Left renal cortex interstitium (tissue), 4 donors: ENCODE measurements at regions not wholly inside any gene's neighbourhood (a gene's known extent, or its start where the extent isn't known, plus 50 kb on each side); places are given as distances from the start of the nearest gene placed in this dataset.

Experiments used
- DNase-seq, 4 donors: peaks; one replicate each; pipeline ENCODE4 v3.0.0-alpha.2; 2013; ENCODE audit warnings: low read depth in 4 of 4, low spot score in 2 of 4, missing footprints in 1 of 4

DNA sequence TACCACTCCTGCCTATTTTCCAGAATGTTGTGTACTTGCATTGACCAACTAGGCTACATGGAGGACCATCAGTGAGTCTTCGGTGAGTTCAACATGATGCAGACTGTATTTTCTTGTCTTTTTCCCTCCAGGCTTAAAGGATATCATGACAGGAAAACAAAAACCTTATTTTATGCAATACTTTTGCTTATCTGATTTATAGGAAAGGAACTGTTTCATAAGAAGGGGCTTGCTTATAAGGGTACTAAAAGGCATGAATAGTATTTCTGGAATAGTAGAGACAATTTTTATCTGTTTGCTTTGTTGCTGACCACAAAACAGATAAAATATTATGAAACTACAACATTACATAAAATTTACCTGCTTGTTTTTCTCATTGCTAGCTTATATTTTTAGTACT, 374.7 kb downstream of the KLF5 start:
- no peak for DNase-seq

DNA sequence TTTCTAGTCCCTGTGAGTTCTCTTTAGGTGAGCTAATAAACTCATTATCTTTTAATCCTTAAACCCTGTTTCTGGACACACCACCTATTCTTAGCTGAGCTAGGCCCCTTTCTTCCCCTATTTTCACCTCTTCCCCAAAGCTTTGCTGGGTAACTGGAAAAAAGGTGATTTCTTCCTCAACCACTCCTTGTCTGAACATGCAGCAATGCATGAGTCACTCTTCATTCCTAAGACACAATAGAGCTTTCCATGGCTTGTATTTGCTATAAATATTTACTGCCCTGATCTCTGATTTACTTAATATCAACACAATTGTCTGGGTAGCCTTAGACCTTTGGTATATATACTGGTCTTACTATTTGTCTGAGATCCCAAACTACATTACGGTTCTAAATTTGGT, 370.9 kb downstream of the KLF5 start:
- no peak for DNase-seq

- no peak for DNase-seq
These were observed 369.9 kb downstream of the KLF5 start for GRCh38 chr13:73428706-73429105.

- no peak for DNase-seq
These were observed 369.3 kb downstream of the KLF5 start for GRCh38 chr13:73428137-73428536.

- DNase-seq: no peak
These were observed 364.2 kb downstream of the KLF5 start for GRCh38 chr13:73422973-73423372.

GRCh38 chr13:73421310-73421912, 362.6 kb downstream of the KLF5 start:
- DNase-seq: no peak

- DNase-seq: no peak
These were observed 360.4 kb downstream of the KLF5 start for GRCh38 chr13:73419186-73419585.

- no peak for DNase-seq
These were observed 358.3 kb downstream of the KLF5 start for GRCh38 chr13:73417012-73417615.

DNA sequence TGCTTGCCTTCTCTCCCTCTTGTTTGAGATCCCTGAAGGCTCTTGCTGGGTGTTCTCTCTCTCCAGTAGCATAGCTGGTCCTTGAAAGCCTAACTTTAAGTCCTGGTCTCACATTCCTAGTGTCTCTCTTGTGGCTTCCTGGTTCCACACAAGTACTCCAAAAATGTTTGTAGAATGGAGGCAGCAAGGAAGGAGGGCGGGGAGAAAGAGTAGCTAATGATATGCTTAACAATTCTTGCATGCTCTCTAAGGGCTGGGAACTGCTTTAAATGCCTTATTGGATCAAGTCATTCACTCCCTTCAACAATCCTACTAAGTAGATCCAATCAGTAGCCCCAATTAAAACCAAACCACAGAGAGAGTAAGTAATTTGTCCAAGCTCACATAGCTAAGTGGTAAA, 357.3 kb downstream of the KLF5 start:
- no peak for DNase-seq

GRCh38 chr13:73413656-73414055, 354.9 kb downstream of the KLF5 start:
- no peak for DNase-seq

DNA sequence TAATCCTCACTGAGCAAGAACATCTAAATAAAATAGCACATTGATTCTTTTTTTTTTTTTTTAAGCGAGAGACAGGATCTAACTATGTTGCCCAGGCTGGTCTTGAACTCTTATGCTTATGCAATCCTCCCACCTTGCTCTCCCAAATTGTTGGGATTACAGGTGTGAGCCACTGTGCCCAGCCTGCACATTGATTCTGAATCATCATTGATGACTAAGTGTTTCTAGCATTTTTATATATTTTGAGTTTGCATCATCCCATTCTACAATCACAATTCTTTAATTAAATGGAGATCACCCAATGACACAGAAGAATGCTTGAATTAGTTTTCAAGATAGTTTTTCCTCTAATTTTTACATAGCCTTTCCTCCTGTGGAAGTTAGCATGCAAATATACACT, 354.1 kb downstream of the KLF5 start:
- no peak for DNase-seq

DNA sequence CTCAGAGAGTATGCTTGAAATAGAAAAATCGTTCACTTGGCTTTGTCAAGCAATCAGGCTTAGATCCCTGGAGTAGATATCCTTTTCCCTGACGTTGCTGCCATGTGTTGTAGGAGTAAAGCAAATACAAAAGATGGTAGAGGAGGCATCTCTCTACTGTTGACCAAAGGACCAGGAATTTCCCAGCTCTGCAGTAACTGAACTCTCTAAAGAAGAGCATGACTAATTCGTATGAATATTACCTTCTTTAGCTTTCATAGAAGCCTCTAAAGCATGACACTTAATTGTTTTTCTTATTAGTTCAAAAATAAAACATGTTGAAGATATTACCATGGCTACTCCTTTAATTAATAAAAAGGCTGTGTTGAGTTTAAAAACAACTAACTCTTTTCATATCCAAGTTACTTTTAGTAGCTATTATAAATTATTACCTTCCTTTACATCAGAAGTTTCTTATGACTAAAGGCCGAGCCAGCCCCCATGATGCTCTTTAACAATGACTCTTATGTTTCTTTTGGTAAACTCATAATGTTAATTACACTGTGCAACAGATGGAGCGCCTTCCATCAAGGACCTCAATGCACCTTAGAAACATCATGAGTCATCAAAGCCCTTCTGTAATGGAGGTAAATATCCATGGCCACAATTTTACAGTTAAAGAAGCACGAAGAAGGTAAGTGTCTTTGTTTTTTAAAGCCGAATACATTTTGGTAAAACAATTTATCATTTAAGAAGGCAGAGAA, 352.4 kb downstream of the KLF5 start:
- no peak for DNase-seq

DNA sequence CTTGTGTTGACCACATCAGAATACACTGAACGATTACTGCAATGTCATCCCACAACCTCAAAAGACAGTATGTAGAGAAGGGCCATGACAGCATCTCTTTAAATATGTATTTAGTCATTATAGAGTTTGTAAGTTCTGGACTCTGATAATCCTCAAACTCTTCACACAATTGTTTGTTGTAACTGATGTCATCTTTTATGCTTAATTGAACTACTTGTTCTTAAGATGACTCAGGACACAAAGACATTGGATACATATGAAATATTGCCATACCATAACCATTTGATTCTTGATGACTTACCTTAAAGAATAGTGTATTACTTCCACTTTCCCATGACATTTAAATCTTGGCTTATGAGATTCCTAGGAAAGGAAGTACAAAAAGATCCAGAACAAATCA, 347.6 kb downstream of the KLF5 start:
- DNase-seq: no peak

DNA sequence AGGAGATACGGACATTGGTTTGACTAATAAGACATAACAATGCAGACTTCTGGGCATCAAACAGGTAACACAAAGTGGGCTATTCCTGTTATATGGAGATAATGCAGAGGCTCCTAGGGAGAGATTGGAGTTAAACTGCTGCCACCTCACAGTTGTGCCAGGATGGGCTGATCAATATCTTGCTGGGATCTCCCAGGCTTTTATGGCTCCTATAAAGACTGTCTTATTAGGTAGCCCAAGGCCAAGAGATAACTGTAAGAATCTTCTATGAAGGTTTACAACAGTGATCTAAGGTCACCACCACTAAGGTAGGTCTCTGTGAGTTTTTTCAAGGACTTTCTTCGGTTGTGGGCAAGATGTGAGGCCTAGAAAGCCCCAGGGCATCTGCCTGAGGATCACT, 345.8 kb downstream of the KLF5 start:
- DNase-seq: no peak

DNA sequence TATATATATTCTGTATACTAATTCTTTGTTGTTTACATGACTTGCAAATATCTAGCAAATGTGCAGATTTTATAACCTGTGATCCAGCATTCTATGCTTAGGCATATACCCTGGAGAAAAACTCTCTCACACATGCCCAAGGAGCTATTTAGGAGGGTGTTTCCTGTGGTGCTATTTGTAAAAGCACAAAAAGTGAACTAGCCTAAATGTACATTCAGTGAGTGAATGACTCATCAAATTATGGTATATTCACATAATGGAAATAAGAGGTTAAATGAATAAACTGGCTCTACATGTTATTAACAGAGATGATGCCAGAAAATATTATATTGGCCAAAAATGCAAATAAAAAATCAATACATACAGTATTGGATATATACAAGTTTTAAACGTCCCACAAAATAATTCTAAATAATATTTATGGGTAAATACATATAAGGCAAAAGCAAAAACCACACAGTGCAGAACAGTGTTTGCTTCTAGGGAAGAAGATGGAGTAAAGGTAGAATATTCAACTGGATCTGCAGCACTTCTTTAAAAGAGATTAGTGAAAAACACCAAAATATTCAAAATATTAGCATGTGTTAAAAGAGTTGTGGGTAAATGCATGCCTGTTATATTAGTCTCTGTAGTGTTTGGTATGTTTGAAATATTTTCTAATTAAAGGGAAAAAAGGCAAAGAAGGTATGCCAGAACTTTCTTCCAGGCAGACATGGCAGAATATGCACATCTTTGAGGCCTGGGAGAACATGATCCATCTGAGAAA, 344.7 kb downstream of the KLF5 start:
- no peak for DNase-seq

GRCh38 chr13:73401769-73402168, 343.0 kb downstream of the KLF5 start:
- DNase-seq: no peak

DNA sequence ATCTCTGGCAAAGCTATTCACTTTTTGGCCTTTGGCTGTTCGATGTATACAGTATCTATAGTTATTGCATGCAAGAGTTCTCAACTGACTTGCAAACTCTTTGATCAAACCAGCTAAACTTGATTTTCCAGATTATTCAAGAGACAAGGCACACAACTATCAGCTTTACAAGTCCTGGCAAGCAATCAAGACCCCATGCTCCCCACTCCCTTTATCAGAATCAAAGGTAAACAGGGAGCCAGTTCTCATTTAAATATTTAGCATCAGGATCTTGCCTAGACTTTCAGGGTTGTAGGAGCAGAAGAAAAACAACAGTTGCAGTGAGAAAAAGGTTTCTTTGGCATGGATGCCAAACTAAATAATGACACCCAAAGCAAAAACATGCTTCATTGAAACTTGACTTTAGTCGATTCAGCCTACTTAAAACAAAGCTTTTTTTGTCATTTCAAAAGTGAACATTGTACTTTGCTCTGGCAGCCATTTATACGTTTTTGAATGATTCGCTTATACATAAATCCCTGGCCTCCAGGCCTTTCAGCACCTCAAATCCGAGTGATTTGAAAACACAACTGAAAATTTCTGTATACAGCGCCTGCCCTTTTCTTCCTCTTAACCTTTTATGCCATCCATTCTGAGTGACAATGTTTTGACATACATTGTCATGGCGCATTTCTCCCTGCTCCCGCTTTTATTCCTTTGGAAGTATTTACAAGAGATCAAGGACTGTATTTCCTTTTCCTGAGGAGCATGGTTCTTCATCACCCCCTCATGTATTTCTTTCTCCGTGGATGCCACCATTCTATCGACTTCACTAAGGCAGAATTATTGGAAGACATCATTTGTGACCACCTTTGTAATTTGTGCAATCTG, 340.8 kb downstream of the KLF5 start:
- peak in 1 of 4 donors; percentile 3 for DNase-seq

- DNase-seq: no peak
These were observed 338.9 kb downstream of the KLF5 start for GRCh38 chr13:73397496-73398305.

- DNase-seq: no peak
These were observed 335.3 kb downstream of the KLF5 start for GRCh38 chr13:73394066-73394465.

DNA sequence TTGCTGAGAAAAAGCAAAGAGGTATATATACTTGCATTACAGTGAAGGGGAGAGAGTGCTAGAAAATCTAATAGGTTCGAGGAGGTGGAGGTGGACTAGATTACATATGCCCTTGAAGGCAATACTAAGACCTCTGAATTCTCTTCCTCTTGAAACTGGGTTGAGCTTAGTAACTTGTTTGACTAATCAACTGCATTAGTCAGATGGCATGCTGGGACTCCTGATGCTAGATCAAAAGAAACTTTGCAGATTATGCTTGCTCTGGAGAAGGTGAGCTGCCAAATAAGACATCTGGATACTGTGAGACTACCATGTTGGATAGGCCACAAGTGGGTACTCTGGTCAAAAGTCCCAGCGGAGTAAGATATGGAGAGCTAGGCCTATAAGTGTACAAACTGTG, 331.3 kb downstream of the KLF5 start:
- DNase-seq: no peak
